MCF 10A (cell line): ENCODE measurements at regions not wholly inside any gene's neighbourhood (a gene's known extent, or its start where the extent isn't known, plus 50 kb on each side); places are given as distances from the start of the nearest gene placed in this dataset.
A peak's percentile ranks its signal among the peaks of the same experiment; 100 is the strongest.

Experiments
- BruUV-seq: library from RNA; stranded (reverse); fragments of 400-500 nt; replicated peaks from 2 replicates; lab custom pipeline; 2021; lab: Mats Ljungman, UMichigan
- CTCF ChIA-PET: fragments of 300-600 bp; sonication (Branson Sonifier 250); formaldehyde crosslinking; extraction: SDS; loops from one replicate; lab custom pipeline; 2021; ENCODE audit warnings: antibody characterized with exemption, inconsistent platforms; lab: Yijun Ruan, JAX
- POLR2A ChIA-PET: fragments of 300-600, 350-650 bp; sonication (Branson Sonifier 250); formaldehyde crosslinking; extraction: SDS; loops from one replicate; lab custom pipeline; 2020; ENCODE audit warnings: antibody characterized with exemption, inconsistent platforms; lab: Yijun Ruan, JAX
- DNase-seq: peaks from one replicate; pipeline ENCODE4 v3.0.0-alpha.2; 2018; ENCODE audit not compliant: unreplicated experiment
- H3K27ac Mint-ChIP-seq: one replicate; pipeline ENCODE4 v1.8.0; 2022; ENCODE audit warnings: mild to moderate bottlenecking, low read depth, mixed read lengths; ENCODE audit not compliant: unreplicated experiment
- H3K27me3 Mint-ChIP-seq: one replicate; pipeline ENCODE4 v1.8.0; 2022; ENCODE audit warnings: mixed read lengths; ENCODE audit not compliant: insufficient read depth, unreplicated experiment
- H3K36me3 Mint-ChIP-seq: one replicate; pipeline ENCODE4 v1.8.0; 2022; ENCODE audit warnings: mild to moderate bottlenecking, moderate library complexity, mixed read lengths; ENCODE audit not compliant: insufficient read depth, unreplicated experiment
- H3K4me1 Mint-ChIP-seq: one replicate; pipeline ENCODE4 v1.8.0; 2022; ENCODE audit warnings: mixed read lengths; ENCODE audit not compliant: insufficient read depth, unreplicated experiment
- H3K4me3 Mint-ChIP-seq: one replicate; pipeline ENCODE4 v1.8.0; 2022; ENCODE audit warnings: mild to moderate bottlenecking, moderate library complexity, mixed read lengths; ENCODE audit not compliant: unreplicated experiment
- H3K9me3 Mint-ChIP-seq: one replicate; pipeline ENCODE4 v1.8.0; 2022; ENCODE audit warnings: mixed read lengths; ENCODE audit not compliant: unreplicated experiment
- CTCF ChIP-seq: fragments of 200-600 bp; IDR thresholded peaks from one replicate; pipeline ENCODE4 v1.8.0; 2022; ENCODE audit warnings: antibody characterized with exemption, mild to moderate bottlenecking; ENCODE audit not compliant: unreplicated experiment
- intact Hi-C: fragments of 100-400 bp; cut with micrococcal nuclease; formaldehyde crosslinking; loops from 2 replicates; pipeline ENCODE4 v1.14.1; 2022

GRCh38 chr18:56453631-56454030, 184.8 kb downstream of the TXNL1 start:
- intact Hi-C loops: no loop called here
- no peaks in the 10 kb centered on the region for H3K4me1 Mint-ChIP-seq
- H3K27me3 Mint-ChIP-seq: no peaks in the 10 kb centered on the region
- no peak for TF ChIP-seq CTCF
- H3K36me3 Mint-ChIP-seq: no peaks in the 10 kb centered on the region
- ChIA-PET POLR2A (interaction anchor here (0.6 kb wide), 2 partner anchors 64 to 996 kb away, joined by 3 to 4 read pairs; no protein-coding TSS in a partner anchor), CTCF (interaction anchor here (0.6 to 0.7 kb wide), 2 partner anchors 17 to 1356 kb away, joined by 3 read pairs; no protein-coding TSS in a partner anchor)
- H3K27ac Mint-ChIP-seq: no peak overlapping the region
- H3K4me3 Mint-ChIP-seq: no peak overlapping the region
- no TSS peak for BruUV-seq
- H3K9me3 Mint-ChIP-seq: no peaks in the 10 kb centered on the region
- DNase-seq: no peak

DNA sequence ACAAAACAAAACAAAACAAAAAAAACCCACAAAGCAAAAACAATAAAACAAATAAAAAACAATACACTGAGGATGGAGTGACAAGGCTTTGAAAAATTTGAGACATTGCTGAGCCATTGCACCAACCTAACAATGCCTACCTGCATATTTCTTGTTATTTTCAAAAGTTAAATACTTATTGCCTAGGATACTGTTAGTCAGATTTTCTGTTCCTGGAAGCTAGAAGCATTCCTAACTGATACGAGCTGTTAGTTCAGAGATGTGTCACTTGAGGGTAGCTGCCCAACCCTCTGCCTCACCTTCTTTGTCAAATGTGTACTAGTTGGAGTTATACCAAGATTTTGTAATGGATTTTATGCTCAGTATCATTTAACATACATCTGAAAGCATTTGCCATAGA, 187.2 kb downstream of the TXNL1 start:
- peak overlapping the region; percentile 20 for H3K27ac Mint-ChIP-seq
- ChIA-PET CTCF (interaction anchor here (0.7 kb wide), 1 partner anchor 195 kb away, joined by 3 read pairs; no protein-coding TSS in a partner anchor), POLR2A (no interaction called here)
- intact Hi-C loops: no loop called here
- no peak overlapping the region for H3K4me3 Mint-ChIP-seq
- H3K36me3 Mint-ChIP-seq: no peaks in the 10 kb centered on the region
- no peaks in the 10 kb centered on the region for H3K27me3 Mint-ChIP-seq
- TF ChIP-seq CTCF: no peak
- H3K9me3 Mint-ChIP-seq: no peaks in the 10 kb centered on the region
- DNase-seq: no peak
- BruUV-seq: no TSS peak
- no peaks in the 10 kb centered on the region for H3K4me1 Mint-ChIP-seq

DNA sequence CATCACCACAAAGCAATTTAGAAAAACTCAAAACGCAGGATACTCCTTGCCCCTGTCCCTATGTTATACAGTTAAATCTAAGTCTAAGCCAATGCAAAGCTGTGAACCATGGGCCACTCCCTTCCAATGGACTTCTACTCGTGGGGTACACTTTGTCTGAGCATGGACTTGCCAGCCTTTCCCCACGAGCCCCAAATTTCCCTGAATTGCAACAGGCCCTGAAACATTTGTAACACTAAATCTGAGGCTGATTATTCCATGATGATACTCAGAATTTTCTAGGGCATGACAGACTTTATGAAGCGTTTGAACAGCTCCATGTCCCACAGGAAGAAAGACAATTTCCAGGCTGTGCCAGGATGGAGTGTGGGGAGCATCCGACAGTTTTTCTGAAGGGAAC, 189.6 kb downstream of the TXNL1 start:
- CTCF ChIA-PET: interaction anchor here (0.6 kb wide), 2 partner anchors 80 to 868 kb away, joined by 3 read pairs; no protein-coding TSS in a partner anchor

GRCh38 chr18:56445422-56445821, 193.0 kb downstream of the TXNL1 start:
- Mint-ChIP-seq H3K36me3 (no peaks in the 10 kb centered on the region), H3K9me3 (no peaks in the 10 kb centered on the region), H3K4me3 (no peak overlapping the region), H3K4me1 (no peaks in the 10 kb centered on the region), H3K27ac (no peak overlapping the region), H3K27me3 (no peaks in the 10 kb centered on the region)
- CTCF ChIA-PET: no interaction called here
- intact Hi-C loops: no loop called here
- POLR2A ChIA-PET: no interaction called here
- TF ChIP-seq CTCF: no peak
- BruUV-seq: no TSS peak
- no peak for DNase-seq

More for the DNA sequence above, 189.6 kb downstream of the TXNL1 start:
- no peak for TF ChIP-seq CTCF
- H3K9me3 Mint-ChIP-seq: no peaks in the 10 kb centered on the region
- BruUV-seq: no TSS peak
- no peaks in the 10 kb centered on the region for H3K36me3 Mint-ChIP-seq
- DNase-seq: no peak
- H3K27ac Mint-ChIP-seq: no peak overlapping the region
- no peak overlapping the region for H3K4me3 Mint-ChIP-seq
- H3K4me1 Mint-ChIP-seq: no peaks in the 10 kb centered on the region
- POLR2A ChIA-PET: no interaction called here
- intact Hi-C loops: no loop called here
- H3K27me3 Mint-ChIP-seq: no peaks in the 10 kb centered on the region
